ENCODE measurements at regions not wholly inside any gene's neighbourhood (a gene's known extent, or its start where the extent isn't known, plus 50 kb on each side); places are given as distances from the start of the nearest gene placed in this dataset.

DNA sequence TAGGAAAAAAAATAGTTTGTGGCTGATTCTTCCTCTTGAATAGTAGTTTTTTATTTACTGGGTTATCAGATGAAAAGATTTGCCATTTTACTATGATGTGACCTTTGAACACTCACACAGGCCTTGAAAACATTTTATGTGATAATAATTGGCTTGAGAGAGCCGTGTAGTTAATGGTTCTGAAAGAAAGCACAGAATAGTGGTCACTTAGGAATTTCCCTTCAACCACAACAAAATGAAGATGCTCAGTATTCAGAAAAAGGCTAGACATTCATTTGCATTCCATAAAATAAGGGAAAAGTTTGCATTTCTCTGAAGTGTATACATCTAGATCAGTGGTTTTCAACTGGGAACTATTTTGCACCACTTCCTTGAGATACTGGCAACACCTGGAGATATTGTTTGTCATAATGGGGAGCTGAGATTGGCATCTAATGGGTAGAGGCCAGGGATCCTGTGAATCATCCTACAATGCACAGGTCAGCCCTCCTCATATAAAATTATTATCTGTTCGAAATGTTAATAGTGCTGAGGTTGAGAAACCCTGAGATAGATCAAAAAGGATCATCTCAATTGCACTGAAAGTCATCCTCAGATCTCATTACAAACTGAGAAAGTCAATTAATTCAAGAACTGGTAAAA, 446.4 kb upstream of the CCNG1 start:
- TF ChIP-seq TCF7L2 (IDR thresholded peaks at IDR 0.05; ENCODE audit: low read depth, low read length) (no peak), CTCF (IDR thresholded peaks at IDR 0.05) (no peak), POLR2AphosphoS5 (IDR thresholded peaks at IDR 0.05; ENCODE audit: low read depth, low read length) (no peak), SIN3A (IDR thresholded peaks at IDR 0.05; ENCODE audit: borderline replicate concordance, insufficient read depth, low read depth, low read length) (no peak)

All from Panc1 (cell line).